Breast epithelium (tissue), 4 donors: ENCODE measurements at regions not wholly inside any gene's neighbourhood (a gene's known extent, or its start where the extent isn't known, plus 50 kb on each side); places are given as distances from the start of the nearest gene placed in this dataset.

ENCODE experiments used
- DNase-seq, 2 donors: peaks; one replicate each; pipeline ENCODE4 v3.0.0-alpha.2; 2019; ENCODE audit warnings: low spot score in 2 of 2
- H3K27ac ChIP-seq, 2 donors: fragments of 200-600 bp; sonication (generic) in 1 of 2; one replicate each; pipeline ENCODE4 v1.5.1; 2016 to 2019; ENCODE audit warnings: mild to moderate bottlenecking in 1 of 2
- H3K27me3 ChIP-seq, 2 donors: fragments of 200-600 bp; sonication (generic) in 1 of 2; one replicate each; pipeline versions ENCODE4 v1.5.1 to v1.6.0; 2017 to 2019; ENCODE audit warnings: control low read depth in 1 of 2, mild to moderate bottlenecking in 1 of 2
- H3K36me3 ChIP-seq: fragments of 200-600 bp; one replicate; pipeline ENCODE4 v1.5.1; 2019
- H3K4me1 ChIP-seq, 2 donors: fragments of 200-600 bp; sonication (generic); one replicate each; pipeline ENCODE4 v1.5.1; 2016 to 2019; ENCODE audit warnings: control low read depth in 1 of 2
- H3K4me3 ChIP-seq, 3 donors: fragments of 200-600 bp; sonication (generic); 1 replicate in 2 of 3; 2 replicates in 1 of 3; pipeline ENCODE4 v1.5.1; 2016 to 2019; ENCODE audit warnings: mild to moderate bottlenecking in 3 of 3, moderate library complexity in 2 of 3
- H3K9me3 ChIP-seq, 2 donors: fragments of 200-600 bp; sonication (generic) in 1 of 2; one replicate each; pipeline ENCODE4 v1.5.1; 2016 to 2019; ENCODE audit warnings: control low read depth in 1 of 2
- POLR2A ChIP-seq: fragments of 450-650 bp; IDR thresholded peaks from one replicate; pipeline ENCODE4 v1.6.1; 2016; ENCODE audit warnings: antibody characterized with exemption, mild to moderate bottlenecking, moderate library complexity
- POLR2AphosphoS5 ChIP-seq, 3 donors: sonication (generic); formaldehyde crosslinking; IDR thresholded peaks; one replicate each; pipeline ENCODE4 v1.6.1; 2017; ENCODE audit warnings: antibody characterized with exemption in 3 of 3
- intact Hi-C: fragments of 100-400 bp; cut with DNase I; formaldehyde crosslinking; loops from one replicate; pipeline ENCODE4 v1.15.1; 2023; ENCODE audit warnings: low total_unique reads
- TF ChIP-seq, protein P1 (sequence below), 3 donors: fragments of 450-650 bp; IDR thresholded peaks; one replicate each; pipeline ENCODE4 v1.5.1; 2016 to 2017; ENCODE audit warnings: antibody characterized with exemption in 3 of 3, mild to moderate bottlenecking in 3 of 3, moderate library complexity in 3 of 3

DNA sequence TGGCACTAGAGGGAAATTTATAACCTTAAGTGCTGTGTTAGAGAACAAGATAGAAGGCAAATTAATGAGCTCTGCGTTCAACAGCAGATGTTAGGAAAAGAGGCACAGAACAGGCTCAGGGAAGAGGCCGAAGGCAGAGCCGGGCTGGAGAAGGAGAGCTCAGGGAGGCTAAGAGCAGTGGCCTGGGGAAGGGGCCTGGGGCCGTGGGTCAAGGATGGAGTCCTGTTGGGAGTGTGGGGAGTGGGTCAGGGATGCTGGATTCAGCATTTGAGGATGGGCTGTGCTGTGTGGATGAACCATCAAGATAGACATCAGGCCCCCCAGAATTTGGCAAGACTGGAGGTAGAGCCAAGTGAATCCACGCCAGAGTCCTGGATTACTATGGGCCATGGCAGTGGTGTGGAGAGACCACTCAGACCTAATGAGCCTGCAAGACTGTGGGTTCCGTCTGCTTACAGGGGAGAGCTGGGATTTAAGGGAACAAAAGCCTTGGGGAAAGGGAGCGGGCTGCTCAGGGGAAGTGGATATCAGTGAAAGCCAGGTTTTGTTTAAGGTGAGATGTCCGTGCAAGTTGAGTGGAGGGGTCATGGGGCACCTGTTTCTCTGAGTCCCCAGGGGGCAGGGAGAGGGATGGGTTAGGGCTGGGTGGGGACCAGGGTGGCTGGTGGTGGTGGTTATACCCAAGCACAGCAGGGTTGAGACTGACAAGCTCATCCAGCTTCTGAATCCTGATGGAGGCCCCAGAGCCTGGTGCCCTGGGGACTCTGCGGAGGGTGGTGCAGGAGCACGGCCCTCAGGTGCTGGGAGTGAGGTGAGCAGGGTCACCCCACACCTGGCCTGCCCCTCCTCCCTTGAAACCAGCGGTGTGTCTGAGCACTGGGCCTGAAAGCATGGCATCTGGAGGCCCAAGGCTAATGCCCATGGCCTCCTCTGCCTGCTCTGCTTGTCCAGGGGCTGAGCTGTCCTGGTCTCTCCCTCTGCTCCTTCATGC is 101.7 kb downstream of the BMS1 start:
- TF ChIP-seq POLR2AphosphoS5 (IDR thresholded peaks at IDR 0.05) (no peak), POLR2A (no peak)
- TF ChIP-seq, protein P1, sequence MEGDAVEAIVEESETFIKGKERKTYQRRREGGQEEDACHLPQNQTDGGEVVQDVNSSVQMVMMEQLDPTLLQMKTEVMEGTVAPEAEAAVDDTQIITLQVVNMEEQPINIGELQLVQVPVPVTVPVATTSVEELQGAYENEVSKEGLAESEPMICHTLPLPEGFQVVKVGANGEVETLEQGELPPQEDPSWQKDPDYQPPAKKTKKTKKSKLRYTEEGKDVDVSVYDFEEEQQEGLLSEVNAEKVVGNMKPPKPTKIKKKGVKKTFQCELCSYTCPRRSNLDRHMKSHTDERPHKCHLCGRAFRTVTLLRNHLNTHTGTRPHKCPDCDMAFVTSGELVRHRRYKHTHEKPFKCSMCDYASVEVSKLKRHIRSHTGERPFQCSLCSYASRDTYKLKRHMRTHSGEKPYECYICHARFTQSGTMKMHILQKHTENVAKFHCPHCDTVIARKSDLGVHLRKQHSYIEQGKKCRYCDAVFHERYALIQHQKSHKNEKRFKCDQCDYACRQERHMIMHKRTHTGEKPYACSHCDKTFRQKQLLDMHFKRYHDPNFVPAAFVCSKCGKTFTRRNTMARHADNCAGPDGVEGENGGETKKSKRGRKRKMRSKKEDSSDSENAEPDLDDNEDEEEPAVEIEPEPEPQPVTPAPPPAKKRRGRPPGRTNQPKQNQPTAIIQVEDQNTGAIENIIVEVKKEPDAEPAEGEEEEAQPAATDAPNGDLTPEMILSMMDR (IDR thresholded peaks at IDR 0.05): no peak
- H3K27me3 ChIP-seq: peaks cover 0 to 16% of the 10 kb centered on the region in 2 donors
- no peak overlapping the region for H3K27ac ChIP-seq
- H3K9me3 ChIP-seq: peaks cover 12 to 15% of the 10 kb centered on the region in 2 donors
- H3K4me3 ChIP-seq: no peak overlapping the region
- no peaks in the 10 kb centered on the region for H3K36me3 ChIP-seq
- H3K4me1 ChIP-seq: no peaks in the 10 kb centered on the region
- no peak for DNase-seq
- intact Hi-C loops: no loop called here

DNA sequence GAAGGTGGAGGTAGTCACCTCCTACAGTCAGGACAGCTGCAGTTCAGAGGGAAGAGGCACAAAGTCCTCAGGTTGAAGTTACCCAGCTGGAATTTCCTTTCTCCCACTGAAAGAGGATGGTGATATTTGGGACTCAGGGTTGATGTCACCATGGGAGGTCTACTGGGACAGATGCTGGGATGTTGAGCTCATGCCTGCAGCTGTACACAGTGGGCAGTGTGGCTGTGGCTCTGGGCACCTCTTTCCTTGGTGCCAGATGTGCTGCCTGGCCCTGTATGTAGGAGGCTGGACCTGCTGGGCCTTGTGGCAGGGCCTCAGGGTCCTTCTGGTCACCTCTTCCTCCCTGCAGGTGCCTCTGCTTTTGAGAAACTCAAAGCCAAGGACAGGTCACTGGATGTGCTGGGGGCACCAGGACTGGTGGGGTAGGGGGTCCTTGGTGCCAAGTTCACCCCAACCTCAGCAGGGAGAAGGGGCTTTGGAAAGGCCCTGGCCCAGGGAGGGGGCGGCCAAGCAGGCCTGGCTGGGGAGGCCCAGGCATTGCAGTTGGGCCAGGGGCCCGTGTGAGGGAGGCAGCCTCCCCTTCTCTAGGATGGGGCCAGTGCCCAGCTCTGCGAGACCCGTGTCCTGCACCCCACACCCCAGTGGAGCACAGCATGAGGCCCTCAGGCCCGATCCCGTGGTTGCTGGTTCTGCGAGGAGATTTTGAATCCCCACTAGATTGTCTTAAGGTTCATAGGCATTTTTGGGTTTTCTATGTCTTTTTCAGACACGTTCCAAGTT is 103.1 kb downstream of the BMS1 start:
- no peak for DNase-seq
- H3K9me3 ChIP-seq: peaks cover 12 to 15% of the 10 kb centered on the region in 2 donors
- H3K27ac ChIP-seq: no peak overlapping the region
- no peaks in the 10 kb centered on the region for H3K36me3 ChIP-seq
- TF ChIP-seq POLR2A (no peak), POLR2AphosphoS5 (IDR thresholded peaks at IDR 0.05) (no peak)
- TF ChIP-seq, protein P1 (IDR thresholded peaks at IDR 0.05): no peak
- intact Hi-C loops: no loop called here
- H3K4me3 ChIP-seq: no peak overlapping the region
- H3K4me1 ChIP-seq: no peaks in the 10 kb centered on the region
- H3K27me3 ChIP-seq: peaks cover 0 to 2% of the 10 kb centered on the region in 2 donors

- Histone ChIP-seq H3K4me3 (no peak overlapping the region), H3K4me1 (no peaks in the 10 kb centered on the region), H3K36me3 (no peaks in the 10 kb centered on the region), H3K27ac (no peak overlapping the region), H3K27me3 (no peaks in the 10 kb centered on the region), H3K9me3 (peaks cover 1 to 4% of the 10 kb centered on the region in 2 donors)
- intact Hi-C loops: no loop called here
- TF ChIP-seq, protein P1 (IDR thresholded peaks at IDR 0.05): no peak
- TF ChIP-seq POLR2A: no peak
- no peak for TF ChIP-seq POLR2AphosphoS5 (IDR thresholded peaks at IDR 0.05)
- no peak for DNase-seq
Observed at GRCh38 chr10:42887734-42888503, 105.3 kb downstream of the BMS1 start.

- Histone ChIP-seq H3K4me3 (no peak overlapping the region), H3K9me3 (no peaks in the 10 kb centered on the region), H3K36me3 (no peaks in the 10 kb centered on the region), H3K4me1 (no peaks in the 10 kb centered on the region), H3K27ac (no peak overlapping the region), H3K27me3 (no peaks in the 10 kb centered on the region)
- intact Hi-C loops: no loop called here
- DNase-seq: no peak
- TF ChIP-seq, protein P1 (IDR thresholded peaks at IDR 0.05): no peak
- TF ChIP-seq POLR2A (no peak), POLR2AphosphoS5 (IDR thresholded peaks at IDR 0.05) (no peak)
Observed at GRCh38 chr10:42888504-42889095, 106.0 kb downstream of the BMS1 start.
